ENCODE measurements at regions not wholly inside any gene's neighbourhood (a gene's known extent, or its start where the extent isn't known, plus 50 kb on each side); places are given as distances from the start of the nearest gene placed in this dataset.

- DNase-seq = no peak
- no peaks in the 10 kb centered on the region for H3K9me3 ChIP-seq (replicated peaks)
- peaks cover 3% of the 10 kb centered on the region for H3K4me1 ChIP-seq
- no peak overlapping the region for H3K4me3 ChIP-seq
- no peaks in the 10 kb centered on the region for H3K36me3 ChIP-seq
- no peak overlapping the region for H3K27ac ChIP-seq (replicated peaks)
- TF ChIP-seq CTCF (IDR thresholded peaks at IDR 0.05; ENCODE audit: borderline replicate concordance) = no peak
- intact Hi-C loops (cut with micrococcal nuclease) = no loop called here
- no peaks in the 10 kb centered on the region for H3K27me3 ChIP-seq (ENCODE audit: low read depth)
Observed at GRCh38 chr7:22890773-22891172, 68.1 kb upstream of the TOMM7 start.

- intact Hi-C loops (cut with micrococcal nuclease) = no loop called here
- DNase-seq = no peak
- H3K4me1 ChIP-seq = peaks cover 10% of the 10 kb centered on the region
- no peaks in the 10 kb centered on the region for H3K36me3 ChIP-seq
- TF ChIP-seq CTCF (IDR thresholded peaks at IDR 0.05; ENCODE audit: borderline replicate concordance) = no peak
- H3K27ac ChIP-seq (replicated peaks) = no peak overlapping the region
- no peaks in the 10 kb centered on the region for H3K9me3 ChIP-seq (replicated peaks)
- no peaks in the 10 kb centered on the region for H3K27me3 ChIP-seq (ENCODE audit: low read depth)
- no peak overlapping the region for H3K4me3 ChIP-seq
Observed at GRCh38 chr7:22885797-22886261, 63.2 kb upstream of the TOMM7 start.

GRCh38 chr7:22884911-22885788 is 62.5 kb upstream of the TOMM7 start:
- H3K36me3 ChIP-seq = no peaks in the 10 kb centered on the region
- peaks cover 10% of the 10 kb centered on the region for H3K4me1 ChIP-seq
- intact Hi-C loops (cut with micrococcal nuclease) = no loop called here
- no peaks in the 10 kb centered on the region for H3K27me3 ChIP-seq (ENCODE audit: low read depth)
- TF ChIP-seq CTCF (IDR thresholded peaks at IDR 0.05; ENCODE audit: borderline replicate concordance) = no peak
- no peak for DNase-seq
- H3K27ac ChIP-seq (replicated peaks) = no peak overlapping the region
- no peak overlapping the region for H3K4me3 ChIP-seq
- H3K9me3 ChIP-seq (replicated peaks) = no peaks in the 10 kb centered on the region

- TF ChIP-seq CTCF (IDR thresholded peaks at IDR 0.05; ENCODE audit: borderline replicate concordance) = no peak
- Histone ChIP-seq H3K27ac (replicated peaks) (no peak overlapping the region), H3K36me3 (no peaks in the 10 kb centered on the region), H3K4me3 (no peak overlapping the region), H3K9me3 (replicated peaks) (no peaks in the 10 kb centered on the region), H3K4me1 (peaks cover 10% of the 10 kb centered on the region), H3K27me3 (ENCODE audit: low read depth) (no peaks in the 10 kb centered on the region)
- no peak for DNase-seq
- intact Hi-C loops (cut with micrococcal nuclease) = no loop called here
Observed at GRCh38 chr7:22882106-22882505, 59.5 kb upstream of the TOMM7 start.

- no peaks in the 10 kb centered on the region for H3K9me3 ChIP-seq (replicated peaks)
- H3K27me3 ChIP-seq (ENCODE audit: low read depth) = no peaks in the 10 kb centered on the region
- no peak overlapping the region for H3K27ac ChIP-seq (replicated peaks)
- H3K36me3 ChIP-seq = no peaks in the 10 kb centered on the region
- intact Hi-C loops (cut with micrococcal nuclease) = no loop called here
- TF ChIP-seq CTCF (IDR thresholded peaks at IDR 0.05; ENCODE audit: borderline replicate concordance) = no peak
- no peak for DNase-seq
- no peaks in the 10 kb centered on the region for H3K4me1 ChIP-seq
- no peak overlapping the region for H3K4me3 ChIP-seq
Observed at GRCh38 chr7:22879709-22880306, 57.2 kb upstream of the TOMM7 start.
